ENCODE measurements at regions not wholly inside any gene's neighbourhood (a gene's known extent, or its start where the extent isn't known, plus 50 kb on each side); places are given as distances from the start of the nearest gene placed in this dataset.

DNA sequence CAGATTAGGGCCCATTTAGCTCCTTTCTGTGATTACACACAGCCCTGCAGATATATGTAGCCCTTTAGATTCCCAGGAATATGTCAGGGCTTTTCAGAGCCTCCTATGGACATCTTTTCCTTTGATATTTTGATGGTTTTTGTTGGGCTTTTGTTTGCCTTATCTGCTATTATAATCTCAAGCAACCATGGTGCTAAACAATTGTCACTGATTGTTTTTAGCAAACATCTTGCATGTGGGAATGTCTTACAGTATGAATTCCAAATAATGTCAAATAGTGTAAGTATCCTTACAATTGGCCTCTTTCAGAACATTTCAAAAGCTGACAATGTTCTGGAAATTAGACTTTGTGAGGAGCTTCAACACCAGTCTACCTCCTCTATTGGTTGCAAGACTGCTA, 333.6 kb upstream of the OPRM1 start:
- H3K27ac ChIP-seq (ENCODE audit: control insufficient read depth, insufficient read depth, low read length): no peak overlapping the region
- no peaks in the 10 kb centered on the region for H3K9me3 ChIP-seq (ENCODE audit: control insufficient read depth, low read depth, low read length)
- no peak for TF ChIP-seq EZH2 (IDR thresholded peaks at IDR 0.05; ENCODE audit: low read length)
- TF ChIP-seq, protein P1, sequence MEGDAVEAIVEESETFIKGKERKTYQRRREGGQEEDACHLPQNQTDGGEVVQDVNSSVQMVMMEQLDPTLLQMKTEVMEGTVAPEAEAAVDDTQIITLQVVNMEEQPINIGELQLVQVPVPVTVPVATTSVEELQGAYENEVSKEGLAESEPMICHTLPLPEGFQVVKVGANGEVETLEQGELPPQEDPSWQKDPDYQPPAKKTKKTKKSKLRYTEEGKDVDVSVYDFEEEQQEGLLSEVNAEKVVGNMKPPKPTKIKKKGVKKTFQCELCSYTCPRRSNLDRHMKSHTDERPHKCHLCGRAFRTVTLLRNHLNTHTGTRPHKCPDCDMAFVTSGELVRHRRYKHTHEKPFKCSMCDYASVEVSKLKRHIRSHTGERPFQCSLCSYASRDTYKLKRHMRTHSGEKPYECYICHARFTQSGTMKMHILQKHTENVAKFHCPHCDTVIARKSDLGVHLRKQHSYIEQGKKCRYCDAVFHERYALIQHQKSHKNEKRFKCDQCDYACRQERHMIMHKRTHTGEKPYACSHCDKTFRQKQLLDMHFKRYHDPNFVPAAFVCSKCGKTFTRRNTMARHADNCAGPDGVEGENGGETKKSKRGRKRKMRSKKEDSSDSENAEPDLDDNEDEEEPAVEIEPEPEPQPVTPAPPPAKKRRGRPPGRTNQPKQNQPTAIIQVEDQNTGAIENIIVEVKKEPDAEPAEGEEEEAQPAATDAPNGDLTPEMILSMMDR (optimal IDR thresholded peaks at IDR 0.05 in 1 of 3, IDR thresholded peaks at IDR 0.05 in 1 of 3, conservative IDR thresholded peaks at IDR 0.05 in 1 of 3; ENCODE audit: extremely low read depth in 1 of 3, insufficient read depth in 2 of 3, low read length in 3 of 3): no peak
- no peaks in the 10 kb centered on the region for H3K9me1 ChIP-seq (ENCODE audit: control insufficient read depth, extremely low read depth, insufficient read depth, low read length)
- no peak overlapping the region for H3K4me3 ChIP-seq (ENCODE audit: control insufficient read depth in 2 of 3, extremely low read depth in 1 of 3, insufficient read depth in 2 of 3, low read depth in 1 of 3, low read length in 3 of 3)
- H3K4me2 ChIP-seq (ENCODE audit: control insufficient read depth, extremely low read depth, insufficient read depth, low read depth, low read length): no peak overlapping the region
- H3K36me3 ChIP-seq (ENCODE audit: control insufficient read depth in 2 of 2, extremely low read depth in 1 of 2, insufficient read depth in 2 of 2, low read length in 2 of 2): no peaks in the 10 kb centered on the region
- no peak overlapping the region for H2AFZ ChIP-seq (ENCODE audit: control insufficient read depth, low read length)
- no peaks in the 10 kb centered on the region for H4K20me1 ChIP-seq (ENCODE audit: control insufficient read depth, extremely low read depth, insufficient read depth, low read length)
- no peaks in the 10 kb centered on the region for H3K79me2 ChIP-seq (ENCODE audit: control insufficient read depth, insufficient read depth, low read length)
- H3K9ac ChIP-seq (ENCODE audit: control insufficient read depth, extremely low read depth, insufficient read depth, low read length): no peak overlapping the region
- no peak for DNase-seq (ENCODE audit: low read depth, low spot score)
- FAIRE-seq: no peak
- no peaks in the 10 kb centered on the region for H3K27me3 ChIP-seq (ENCODE audit: control insufficient read depth, extremely low read depth, insufficient read depth, low read length)
- no peaks in the 10 kb centered on the region for H3K4me1 ChIP-seq (ENCODE audit: control insufficient read depth, extremely low read depth, insufficient read depth, low read length)
- dilution Hi-C loops (cut with MboI; ENCODE audit: extremely low pct_ligation_motif_present, low sequenced_read_pairs): no loop called here

DNA sequence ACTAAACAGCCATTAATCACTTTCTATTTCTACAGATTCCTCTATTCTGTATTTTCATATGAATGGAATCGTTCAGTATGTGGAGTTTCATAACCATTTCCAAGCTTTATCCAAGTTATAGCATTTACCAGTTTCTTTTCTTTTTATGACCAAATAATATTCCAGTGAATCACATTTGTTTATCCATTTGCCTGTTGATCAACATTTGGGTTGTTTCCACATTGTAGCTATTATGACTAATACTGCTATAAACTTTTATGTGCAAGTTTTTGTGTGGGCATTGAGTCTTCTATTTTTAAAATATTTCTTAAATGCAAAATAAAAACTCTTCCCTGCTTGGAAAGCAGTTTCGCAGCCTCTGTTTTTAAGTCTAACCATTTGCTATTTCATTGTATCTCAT, 336.4 kb upstream of the OPRM1 start:
- dilution Hi-C loops (cut with MboI; ENCODE audit: extremely low pct_ligation_motif_present, low sequenced_read_pairs): no loop called here
- DNase-seq (ENCODE audit: low read depth, low spot score): no peak

More for the DNA sequence above, 336.4 kb upstream of the OPRM1 start:
- no peak overlapping the region for H3K9ac ChIP-seq (ENCODE audit: control insufficient read depth, extremely low read depth, insufficient read depth, low read length)
- TF ChIP-seq, protein P1 (optimal IDR thresholded peaks at IDR 0.05 in 1 of 3, IDR thresholded peaks at IDR 0.05 in 1 of 3, conservative IDR thresholded peaks at IDR 0.05 in 1 of 3; ENCODE audit: extremely low read depth in 1 of 3, insufficient read depth in 2 of 3, low read length in 3 of 3): no peak
- no peak for TF ChIP-seq EZH2 (IDR thresholded peaks at IDR 0.05; ENCODE audit: low read length)
- H3K9me3 ChIP-seq (ENCODE audit: control insufficient read depth, low read depth, low read length): no peaks in the 10 kb centered on the region
- no peak overlapping the region for H3K4me3 ChIP-seq (ENCODE audit: control insufficient read depth in 2 of 3, extremely low read depth in 1 of 3, insufficient read depth in 2 of 3, low read depth in 1 of 3, low read length in 3 of 3)
- no peak overlapping the region for H2AFZ ChIP-seq (ENCODE audit: control insufficient read depth, low read length)
- no peaks in the 10 kb centered on the region for H3K4me1 ChIP-seq (ENCODE audit: control insufficient read depth, extremely low read depth, insufficient read depth, low read length)
- no peak overlapping the region for H3K27ac ChIP-seq (ENCODE audit: control insufficient read depth, insufficient read depth, low read length)
- no peaks in the 10 kb centered on the region for H3K36me3 ChIP-seq (ENCODE audit: control insufficient read depth in 2 of 2, extremely low read depth in 1 of 2, insufficient read depth in 2 of 2, low read length in 2 of 2)
- H3K27me3 ChIP-seq (ENCODE audit: control insufficient read depth, extremely low read depth, insufficient read depth, low read length): no peaks in the 10 kb centered on the region
- no peaks in the 10 kb centered on the region for H3K9me1 ChIP-seq (ENCODE audit: control insufficient read depth, extremely low read depth, insufficient read depth, low read length)
- no peak overlapping the region for H3K4me2 ChIP-seq (ENCODE audit: control insufficient read depth, extremely low read depth, insufficient read depth, low read depth, low read length)
- no peaks in the 10 kb centered on the region for H4K20me1 ChIP-seq (ENCODE audit: control insufficient read depth, extremely low read depth, insufficient read depth, low read length)
- no peaks in the 10 kb centered on the region for H3K79me2 ChIP-seq (ENCODE audit: control insufficient read depth, insufficient read depth, low read length)
- FAIRE-seq: no peak

All from keratinocyte (primary cell).